Fibroblast of lung (primary cell): ENCODE measurements at regions not wholly inside any gene's neighbourhood (a gene's known extent, or its start where the extent isn't known, plus 50 kb on each side); places are given as distances from the start of the nearest gene placed in this dataset.

Source experiments
- DNase-seq, 2 donors: peaks; one replicate each; pipeline versions ENCODE4 v3.0.0 to v3.0.0-alpha.2; 2010; ENCODE audit warnings: low read depth in 2 of 2
- H2AFZ ChIP-seq: 2 replicates; pipeline ENCODE4 v1.5.1; 2012; ENCODE audit warnings: low read length, control low read depth, inconsistent platforms
- H3K27ac ChIP-seq: 2 replicates; pipeline ENCODE4 v1.5.1; 2011; ENCODE audit warnings: low read length, control low read depth; ENCODE audit not compliant: insufficient read depth
- H3K27me3 ChIP-seq: 2 replicates; pipeline ENCODE4 v1.5.1; 2011; ENCODE audit warnings: mild to moderate bottlenecking, low read length; ENCODE audit not compliant: control insufficient read depth, insufficient read depth
- H3K36me3 ChIP-seq: 2 replicates; pipeline ENCODE4 v1.5.1; 2011; ENCODE audit warnings: low read length; ENCODE audit not compliant: control insufficient read depth, insufficient read depth
- H3K4me1 ChIP-seq: 2 replicates; pipeline ENCODE4 v1.5.1; 2011; ENCODE audit warnings: low read length; ENCODE audit not compliant: control insufficient read depth, insufficient read depth; ENCODE audit errors: extremely low read depth
- H3K4me2 ChIP-seq: 2 replicates; pipeline ENCODE4 v1.5.1; 2011; ENCODE audit warnings: low read length, control low read depth; ENCODE audit not compliant: insufficient read depth; ENCODE audit errors: extremely low read depth
- H3K4me3 ChIP-seq, 4 experiments: fragments of 200-600 bp in 1 of 4; sonication (generic) in 1 of 4; replicated peaks in 1 of 4; 2 replicates each; pipeline ENCODE4 v1.5.1; 2011 to 2016; ENCODE audit warnings: low read length in 4 of 4, low read depth in 3 of 4, mild to moderate bottlenecking in 3 of 4, control low read depth in 2 of 4, inconsistent platforms in 1 of 4, mixed read lengths in 1 of 4; ENCODE audit not compliant: insufficient read depth in 1 of 4; ENCODE audit errors: control extremely low read depth in 1 of 4
- H3K79me2 ChIP-seq: 2 replicates; pipeline ENCODE4 v1.5.1; 2012; ENCODE audit warnings: mild to moderate bottlenecking, low read length, inconsistent platforms; ENCODE audit not compliant: control insufficient read depth, insufficient read depth
- H3K9ac ChIP-seq: 2 replicates; pipeline ENCODE4 v1.5.1; 2011; ENCODE audit warnings: mild to moderate bottlenecking, low read length, control low read depth; ENCODE audit not compliant: insufficient read depth
- H3K9me3 ChIP-seq: 2 replicates; pipeline ENCODE4 v1.5.1; 2012; ENCODE audit warnings: low read depth, low read length; ENCODE audit not compliant: control insufficient read depth, insufficient read depth
- H4K20me1 ChIP-seq: 2 replicates; pipeline ENCODE4 v1.5.1; 2011; ENCODE audit warnings: low read length; ENCODE audit not compliant: control insufficient read depth, insufficient read depth; ENCODE audit errors: extremely low read depth
- CTCF ChIP-seq, 2 donors: IDR thresholded peaks in 1 of 2; conservative IDR thresholded peaks in 1 of 2; 1 replicate in 1 of 2; 2 replicates in 1 of 2; pipeline ENCODE4 v1.5.1; 2011 to 2012; ENCODE audit warnings: low read length in 2 of 2, control low read depth in 1 of 2, inconsistent platforms in 1 of 2, low read depth in 1 of 2, mild to moderate bottlenecking in 1 of 2
- EZH2 ChIP-seq: IDR thresholded peaks from 2 replicates; pipeline ENCODE4 v1.5.1; 2012; ENCODE audit warnings: low read length, control low read depth, mild to moderate bottlenecking; ENCODE audit errors: missing control alignments

- Histone ChIP-seq H3K36me3 (no peaks in the 10 kb centered on the region), H3K9me3 (no peaks in the 10 kb centered on the region), H4K20me1 (no peaks in the 10 kb centered on the region), H3K79me2 (no peaks in the 10 kb centered on the region), H3K9ac (no peak overlapping the region), H3K27ac (no peak overlapping the region), H3K4me3 (no peak overlapping the region), H3K27me3 (peaks cover 2% of the 10 kb centered on the region), H2AFZ (no peak overlapping the region), H3K4me1 (no peaks in the 10 kb centered on the region), H3K4me2 (no peak overlapping the region)
- TF ChIP-seq CTCF (conservative IDR thresholded peaks at IDR 0.05 in 1 of 2, IDR thresholded peaks at IDR 0.05 in 1 of 2; ENCODE audit: low read depth in 1 of 2, low read length in 2 of 2) (no peak), EZH2 (no peak)
- no peak for DNase-seq
Measured at GRCh38 chr13:99873832-99874430, 97.6 kb downstream of the ZIC5 start.

DNA sequence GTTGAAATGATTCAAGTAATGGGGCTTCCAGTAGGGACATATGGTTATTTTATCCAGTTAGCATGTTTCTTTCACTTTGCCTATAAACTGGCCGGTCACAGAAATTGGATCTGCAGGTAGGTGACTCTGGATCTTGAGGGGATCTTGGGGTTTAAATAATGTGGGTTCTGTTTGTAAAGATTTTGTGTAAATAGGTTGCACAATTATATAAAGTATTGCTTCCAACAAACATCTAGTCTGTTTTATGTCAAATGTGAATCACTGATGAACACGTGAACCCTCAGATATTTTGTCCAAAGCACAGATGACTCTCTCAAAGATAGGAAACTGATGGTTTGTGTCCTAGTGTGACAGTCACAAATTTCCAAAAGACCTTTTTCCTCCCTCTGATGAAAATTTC, 98.4 kb downstream of the ZIC5 start:
- peaks cover 2% of the 10 kb centered on the region for H3K27me3 ChIP-seq
- DNase-seq, result no peak

GRCh38 chr13:99871249-99871898, 100.2 kb downstream of the ZIC5 start:
- Histone ChIP-seq H2AFZ (no peak overlapping the region), H3K79me2 (no peaks in the 10 kb centered on the region), H3K9me3 (no peaks in the 10 kb centered on the region), H4K20me1 (no peaks in the 10 kb centered on the region), H3K4me2 (no peak overlapping the region), H3K4me1 (no peaks in the 10 kb centered on the region), H3K27me3 (peaks cover 2% of the 10 kb centered on the region), H3K4me3 (no peak overlapping the region), H3K9ac (no peak overlapping the region), H3K36me3 (no peaks in the 10 kb centered on the region), H3K27ac (no peak overlapping the region)
- TF ChIP-seq EZH2 (no peak), CTCF (conservative IDR thresholded peaks at IDR 0.05 in 1 of 2, IDR thresholded peaks at IDR 0.05 in 1 of 2; ENCODE audit: low read depth in 1 of 2, low read length in 2 of 2) (no peak)
- no peak for DNase-seq

More for the DNA sequence above, 98.4 kb downstream of the ZIC5 start:
- no peak for TF ChIP-seq CTCF (conservative IDR thresholded peaks at IDR 0.05 in 1 of 2, IDR thresholded peaks at IDR 0.05 in 1 of 2; ENCODE audit: low read depth in 1 of 2, low read length in 2 of 2)
- Histone ChIP-seq H4K20me1 (no peaks in the 10 kb centered on the region), H3K9ac (no peak overlapping the region), H3K4me1 (no peaks in the 10 kb centered on the region), H3K4me3 (no peak overlapping the region), H3K36me3 (no peaks in the 10 kb centered on the region), H3K27ac (no peak overlapping the region), H3K9me3 (no peaks in the 10 kb centered on the region), H3K79me2 (no peaks in the 10 kb centered on the region), H2AFZ (no peak overlapping the region), H3K4me2 (no peak overlapping the region)
